HG03196 (cell line): ENCODE measurements at regions not wholly inside any gene's neighbourhood (a gene's known extent, or its start where the extent isn't known, plus 50 kb on each side); places are given as distances from the start of the nearest gene placed in this dataset.

Experiments
- ATAC-seq: cut with Tn5 transposase; IDR thresholded peaks from one replicate; pipeline ENCODE4 v1.9.1; 2021; ENCODE audit not compliant: unreplicated experiment

GRCh38 chr4:22220965-22221364, 272.4 kb upstream of the KCNIP4 start:
- no peak for ATAC-seq

GRCh38 chr4:22217480-22217879, 268.9 kb upstream of the KCNIP4 start:
- ATAC-seq: no peak

- ATAC-seq: no peak
Observed at GRCh38 chr4:22216278-22216677, 267.7 kb upstream of the KCNIP4 start.

- no peak for ATAC-seq
Observed at GRCh38 chr4:22215084-22215483, 266.5 kb upstream of the KCNIP4 start.

- no peak for ATAC-seq
Observed at GRCh38 chr4:22203711-22204011, 255.1 kb upstream of the KCNIP4 start.

- ATAC-seq: no peak
Observed at GRCh38 chr4:22202975-22203710, 254.6 kb upstream of the KCNIP4 start.

- ATAC-seq: no peak
Observed at GRCh38 chr4:22202246-22202974, 253.8 kb upstream of the KCNIP4 start.

GRCh38 chr4:22201256-22201655, 252.7 kb upstream of the KCNIP4 start:
- ATAC-seq: no peak

- no peak for ATAC-seq
Observed at GRCh38 chr4:22196551-22196950, 248.0 kb upstream of the KCNIP4 start.

GRCh38 chr4:22192084-22192511, 243.5 kb upstream of the KCNIP4 start:
- ATAC-seq: no peak

- ATAC-seq: no peak
Observed at GRCh38 chr4:22191565-22191964, 243.0 kb upstream of the KCNIP4 start.

- no peak for ATAC-seq
Observed at GRCh38 chr4:22190855-22191254, 242.3 kb upstream of the KCNIP4 start.

- ATAC-seq: no peak
Observed at GRCh38 chr4:22187203-22187820, 238.7 kb upstream of the KCNIP4 start.

GRCh38 chr4:22181736-22182135, 233.2 kb upstream of the KCNIP4 start:
- ATAC-seq: no peak

GRCh38 chr4:22179124-22179874, 230.7 kb upstream of the KCNIP4 start:
- ATAC-seq: no peak

- ATAC-seq: no peak
Observed at GRCh38 chr4:22174640-22175039, 226.1 kb upstream of the KCNIP4 start.

GRCh38 chr4:22170353-22170752, 221.8 kb upstream of the KCNIP4 start:
- no peak for ATAC-seq

- ATAC-seq: no peak
Observed at GRCh38 chr4:22167201-22167600, 218.6 kb upstream of the KCNIP4 start.

GRCh38 chr4:22162454-22162853, 213.9 kb upstream of the KCNIP4 start:
- ATAC-seq: no peak

GRCh38 chr4:22130741-22131140, 182.2 kb upstream of the KCNIP4 start:
- no peak for ATAC-seq

GRCh38 chr4:22129454-22130029, 181.0 kb upstream of the KCNIP4 start:
- no peak for ATAC-seq
